H1 (cell line): ENCODE measurements at regions not wholly inside any gene's neighbourhood (a gene's known extent, or its start where the extent isn't known, plus 50 kb on each side); places are given as distances from the start of the nearest gene placed in this dataset.

Source experiments
- ASH2L ChIP-seq: fragments of 200-600, 300-600 bp; sonication (generic); IDR thresholded peaks from one replicate; pipeline ENCODE4 v1.7.1; 2017; ENCODE audit warnings: low read length
- CEBPB ChIP-seq: IDR thresholded peaks from 2 replicates; pipeline ENCODE4 v1.6.1; 2012; ENCODE audit warnings: low read depth, low read length
- CTCF ChIP-seq, 3 experiments: IDR thresholded peaks; 1 replicate in 2 of 3; 2 replicates in 1 of 3; pipeline versions ENCODE4 v1.5.1 to v1.6.1; 2011; ENCODE audit warnings: low read length in 3 of 3, mild to moderate bottlenecking in 3 of 3, inconsistent platforms in 2 of 3, low read depth in 1 of 3, moderate library complexity in 1 of 3; ENCODE audit not compliant: insufficient read depth in 1 of 3; ENCODE audit errors: control extremely low read depth in 1 of 3
- E2F6 ChIP-seq: IDR thresholded peaks from 2 replicates; pipeline ENCODE4 v1.6.1; 2012; ENCODE audit warnings: inconsistent platforms

GRCh38 chr4:87918314-87919058 lies 57.0 kb upstream of the SPP1 start:
- TF ChIP-seq CTCF (IDR thresholded peaks at IDR 0.05; ENCODE audit: control extremely low read depth in 1 of 3, insufficient read depth in 1 of 3, low read depth in 1 of 3, low read length in 3 of 3): no peak
- no peak for TF ChIP-seq ASH2L
- TF ChIP-seq CEBPB: no peak
- TF ChIP-seq E2F6: no peak
